ENCODE measurements at regions not wholly inside any gene's neighbourhood (a gene's known extent, or its start where the extent isn't known, plus 50 kb on each side); places are given as distances from the start of the nearest gene placed in this dataset.
A peak's percentile ranks its signal among the peaks of the same experiment; 100 is the strongest.

DNA sequence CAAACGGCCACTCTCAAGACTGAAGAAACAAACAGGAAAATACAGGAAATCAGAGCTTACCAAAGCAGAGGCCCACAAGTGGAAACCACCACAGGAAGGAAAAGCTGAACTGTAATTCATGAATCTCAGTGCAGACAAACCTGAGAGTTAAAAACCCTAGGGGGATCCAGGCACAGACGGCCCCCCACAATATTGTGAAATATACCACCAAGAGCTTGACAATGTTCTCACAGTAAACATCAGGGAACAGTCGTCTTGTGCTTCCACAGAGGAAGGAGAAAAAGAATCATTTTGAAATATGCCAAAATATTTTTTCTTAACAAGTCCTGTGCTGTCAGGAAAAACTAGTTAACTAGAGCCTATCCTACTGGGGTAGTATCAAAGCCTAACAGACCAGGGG, 68.2 kb upstream of the NRG3 start:
- no peak for TF ChIP-seq POLR2A (IDR thresholded peaks at IDR 0.05; ENCODE audit: extremely low read depth, insufficient read length)
- TF ChIP-seq, protein P1, sequence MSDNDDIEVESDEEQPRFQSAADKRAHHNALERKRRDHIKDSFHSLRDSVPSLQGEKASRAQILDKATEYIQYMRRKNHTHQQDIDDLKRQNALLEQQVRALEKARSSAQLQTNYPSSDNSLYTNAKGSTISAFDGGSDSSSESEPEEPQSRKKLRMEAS (IDR thresholded peaks at IDR 0.05; ENCODE audit: low read depth, low read length): no peak
- no peak for TF ChIP-seq MYC (IDR thresholded peaks at IDR 0.05; ENCODE audit: low read depth, low read length)
- TF ChIP-seq, protein P2, sequence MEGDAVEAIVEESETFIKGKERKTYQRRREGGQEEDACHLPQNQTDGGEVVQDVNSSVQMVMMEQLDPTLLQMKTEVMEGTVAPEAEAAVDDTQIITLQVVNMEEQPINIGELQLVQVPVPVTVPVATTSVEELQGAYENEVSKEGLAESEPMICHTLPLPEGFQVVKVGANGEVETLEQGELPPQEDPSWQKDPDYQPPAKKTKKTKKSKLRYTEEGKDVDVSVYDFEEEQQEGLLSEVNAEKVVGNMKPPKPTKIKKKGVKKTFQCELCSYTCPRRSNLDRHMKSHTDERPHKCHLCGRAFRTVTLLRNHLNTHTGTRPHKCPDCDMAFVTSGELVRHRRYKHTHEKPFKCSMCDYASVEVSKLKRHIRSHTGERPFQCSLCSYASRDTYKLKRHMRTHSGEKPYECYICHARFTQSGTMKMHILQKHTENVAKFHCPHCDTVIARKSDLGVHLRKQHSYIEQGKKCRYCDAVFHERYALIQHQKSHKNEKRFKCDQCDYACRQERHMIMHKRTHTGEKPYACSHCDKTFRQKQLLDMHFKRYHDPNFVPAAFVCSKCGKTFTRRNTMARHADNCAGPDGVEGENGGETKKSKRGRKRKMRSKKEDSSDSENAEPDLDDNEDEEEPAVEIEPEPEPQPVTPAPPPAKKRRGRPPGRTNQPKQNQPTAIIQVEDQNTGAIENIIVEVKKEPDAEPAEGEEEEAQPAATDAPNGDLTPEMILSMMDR (IDR thresholded peaks at IDR 0.05; ENCODE audit: low read depth, low read length): no peak
- H3K4me3 ChIP-seq (ENCODE audit: low read depth, low read length): no peak overlapping the region
- no peak for DNase-seq (ENCODE audit: low read depth)

DNA sequence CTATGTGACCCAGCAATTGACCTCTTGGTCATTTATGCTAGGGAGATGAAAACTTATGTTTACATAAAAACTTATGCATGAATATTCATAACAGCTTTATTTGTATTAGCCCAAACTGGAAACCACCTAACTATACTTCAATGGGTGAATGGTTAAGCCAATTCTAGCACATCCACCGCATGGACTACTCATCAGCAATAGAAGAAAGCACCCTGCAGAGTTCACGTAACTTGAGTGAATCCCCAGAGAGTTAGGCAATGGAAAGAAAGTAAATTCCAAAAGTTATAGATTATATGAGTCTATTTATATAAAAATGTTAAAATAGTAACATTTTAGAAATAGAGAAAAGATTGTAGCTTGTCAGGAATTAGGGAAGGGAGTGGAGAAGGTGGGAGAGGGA, 60.2 kb upstream of the NRG3 start:
- H3K4me3 ChIP-seq (ENCODE audit: low read depth, low read length): no peak overlapping the region
- TF ChIP-seq, protein P1 (IDR thresholded peaks at IDR 0.05; ENCODE audit: low read depth, low read length): no peak
- no peak for TF ChIP-seq MYC (IDR thresholded peaks at IDR 0.05; ENCODE audit: low read depth, low read length)
- TF ChIP-seq, protein P2 (IDR thresholded peaks at IDR 0.05; ENCODE audit: low read depth, low read length): no peak
- TF ChIP-seq POLR2A (IDR thresholded peaks at IDR 0.05; ENCODE audit: extremely low read depth, insufficient read length): no peak
- no peak for DNase-seq (ENCODE audit: low read depth)

DNA sequence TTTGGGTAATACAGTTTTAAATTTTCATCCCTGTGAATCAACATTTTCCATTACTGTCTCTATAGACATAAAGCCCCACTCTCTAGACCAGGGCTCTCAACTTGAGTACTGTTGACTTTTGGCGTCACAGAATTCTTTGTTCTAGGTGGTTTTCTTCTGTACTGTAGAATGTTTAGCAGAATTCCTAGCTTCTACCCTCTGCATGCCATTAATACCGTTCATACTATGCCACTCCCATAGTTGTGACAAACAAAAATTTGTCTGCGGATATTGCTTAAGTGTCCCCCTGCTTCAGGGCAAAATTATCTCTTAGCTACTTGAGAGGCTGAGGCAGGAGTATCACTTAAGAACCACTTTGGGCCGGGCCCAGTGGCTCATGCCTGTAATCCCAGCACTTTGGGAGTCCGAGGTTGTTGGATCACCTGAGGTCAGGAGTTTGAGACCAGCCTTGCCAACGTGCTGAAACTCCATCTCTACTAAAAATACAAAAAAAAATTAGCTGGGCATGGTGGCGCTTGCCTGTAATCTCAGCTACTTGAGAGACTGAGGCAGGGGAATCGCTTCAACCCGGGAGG, 57.3 kb upstream of the NRG3 start:
- no peak for DNase-seq (ENCODE audit: low read depth)
- TF ChIP-seq MYC (IDR thresholded peaks at IDR 0.05; ENCODE audit: low read depth, low read length): no peak
- TF ChIP-seq, protein P1 (IDR thresholded peaks at IDR 0.05; ENCODE audit: low read depth, low read length): no peak
- TF ChIP-seq, protein P2 (IDR thresholded peaks at IDR 0.05; ENCODE audit: low read depth, low read length): no peak
- no peak for TF ChIP-seq POLR2A (IDR thresholded peaks at IDR 0.05; ENCODE audit: extremely low read depth, insufficient read length)
- H3K4me3 ChIP-seq (ENCODE audit: low read depth, low read length): no peak overlapping the region

DNA sequence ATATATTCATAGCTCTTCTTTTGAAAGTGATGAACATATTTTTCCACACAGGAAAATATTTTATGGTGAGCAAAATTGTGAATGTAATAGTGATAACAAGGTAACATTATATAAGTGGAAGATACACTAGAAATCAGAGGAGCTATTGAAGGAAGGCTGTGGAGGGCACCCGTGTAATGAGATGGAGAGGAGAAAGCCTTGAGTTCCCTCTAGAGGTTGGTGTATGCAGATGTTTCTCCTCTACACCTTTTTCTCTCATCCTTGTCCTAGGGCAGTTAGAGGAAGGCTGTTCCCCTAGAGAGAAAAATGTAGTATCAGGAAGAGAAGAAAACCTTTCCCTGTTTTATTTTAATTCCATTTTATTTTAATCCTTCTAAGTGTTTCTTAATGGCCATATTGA, 54.6 kb upstream of the NRG3 start:
- TF ChIP-seq MYC (IDR thresholded peaks at IDR 0.05; ENCODE audit: low read depth, low read length) (no peak), POLR2A (IDR thresholded peaks at IDR 0.05; ENCODE audit: extremely low read depth, insufficient read length) (no peak)
- TF ChIP-seq, protein P2 (IDR thresholded peaks at IDR 0.05; ENCODE audit: low read depth, low read length): peak; percentile 19
- TF ChIP-seq, protein P1 (IDR thresholded peaks at IDR 0.05; ENCODE audit: low read depth, low read length): no peak
- peak; percentile 32 for DNase-seq (ENCODE audit: low read depth)
- no peak overlapping the region for H3K4me3 ChIP-seq (ENCODE audit: low read depth, low read length)
